ENCODE measurements at regions not wholly inside any gene's neighbourhood (a gene's known extent, or its start where the extent isn't known, plus 50 kb on each side); places are given as distances from the start of the nearest gene placed in this dataset.
A peak's percentile ranks its signal among the peaks of the same experiment; 100 is the strongest.

GRCh38 chr2:6757215-6757614 is 108.5 kb downstream of the CMPK2 start:
- H3K36me3 Mint-ChIP-seq (ENCODE audit: low read depth) = no peaks in the 10 kb centered on the region
- H3K27ac Mint-ChIP-seq = no peak overlapping the region
- peaks cover 4% of the 10 kb centered on the region for H3K27me3 Mint-ChIP-seq (ENCODE audit: low read depth)
- intact Hi-C loops (cut with micrococcal nuclease) = no loop called here
- DNase-seq (ENCODE audit: low spot score) = no peak
- no peaks in the 10 kb centered on the region for H3K4me1 Mint-ChIP-seq (ENCODE audit: low read depth)
- H3K4me3 Mint-ChIP-seq (ENCODE audit: low read depth) = no peak overlapping the region
- H3K9me3 Mint-ChIP-seq = no peaks in the 10 kb centered on the region

GRCh38 chr2:6759689-6760088 is 106.0 kb downstream of the CMPK2 start:
- Mint-ChIP-seq H3K4me3 (ENCODE audit: low read depth) (no peak overlapping the region), H3K9me3 (no peaks in the 10 kb centered on the region)

GRCh38 chr2:6760132-6760531 is 105.6 kb downstream of the CMPK2 start:
- Mint-ChIP-seq H3K9me3 (no peaks in the 10 kb centered on the region), H3K27ac (no peak overlapping the region), H3K36me3 (ENCODE audit: low read depth) (no peaks in the 10 kb centered on the region), H3K27me3 (ENCODE audit: low read depth) (no peaks in the 10 kb centered on the region), H3K4me1 (ENCODE audit: low read depth) (no peaks in the 10 kb centered on the region), H3K4me3 (ENCODE audit: low read depth) (no peak overlapping the region)
- intact Hi-C loops (cut with micrococcal nuclease) = no loop called here
- no peak for DNase-seq (ENCODE audit: low spot score)

More at GRCh38 chr2:6759689-6760088, 106.0 kb downstream of the CMPK2 start:
- no peaks in the 10 kb centered on the region for H3K36me3 Mint-ChIP-seq (ENCODE audit: low read depth)
- intact Hi-C loops (cut with micrococcal nuclease) = no loop called here
- H3K4me1 Mint-ChIP-seq (ENCODE audit: low read depth) = no peaks in the 10 kb centered on the region
- no peak overlapping the region for H3K27ac Mint-ChIP-seq
- no peak for DNase-seq (ENCODE audit: low spot score)
- no peaks in the 10 kb centered on the region for H3K27me3 Mint-ChIP-seq (ENCODE audit: low read depth)

GRCh38 chr2:6764968-6765723 is 100.6 kb downstream of the CMPK2 start:
- Mint-ChIP-seq H3K36me3 (ENCODE audit: low read depth) (no peaks in the 10 kb centered on the region), H3K27ac (no peak overlapping the region), H3K4me1 (ENCODE audit: low read depth) (no peaks in the 10 kb centered on the region), H3K9me3 (no peaks in the 10 kb centered on the region), H3K4me3 (ENCODE audit: low read depth) (no peak overlapping the region), H3K27me3 (ENCODE audit: low read depth) (no peaks in the 10 kb centered on the region)
- DNase-seq (ENCODE audit: low spot score) = no peak
- intact Hi-C loops (cut with micrococcal nuclease) = no loop called here

GRCh38 chr2:6769346-6769745 is 96.4 kb downstream of the CMPK2 start:
- Mint-ChIP-seq H3K4me3 (ENCODE audit: low read depth) (no peak overlapping the region), H3K27ac (no peak overlapping the region), H3K4me1 (ENCODE audit: low read depth) (no peaks in the 10 kb centered on the region), H3K36me3 (ENCODE audit: low read depth) (no peaks in the 10 kb centered on the region), H3K27me3 (ENCODE audit: low read depth) (peaks cover 19% of the 10 kb centered on the region), H3K9me3 (no peaks in the 10 kb centered on the region)
- intact Hi-C loops (cut with micrococcal nuclease) = no loop called here
- no peak for DNase-seq (ENCODE audit: low spot score)

GRCh38 chr2:6770006-6770405 is 95.7 kb downstream of the CMPK2 start:
- Mint-ChIP-seq H3K4me3 (ENCODE audit: low read depth) (no peak overlapping the region), H3K36me3 (ENCODE audit: low read depth) (no peaks in the 10 kb centered on the region), H3K27me3 (ENCODE audit: low read depth) (peaks cover 20% of the 10 kb centered on the region), H3K27ac (no peak overlapping the region), H3K9me3 (no peaks in the 10 kb centered on the region), H3K4me1 (ENCODE audit: low read depth) (no peaks in the 10 kb centered on the region)
- no peak for DNase-seq (ENCODE audit: low spot score)
- intact Hi-C loops (cut with micrococcal nuclease) = no loop called here

- H3K4me1 Mint-ChIP-seq (ENCODE audit: low read depth) = no peaks in the 10 kb centered on the region
- intact Hi-C loops (cut with micrococcal nuclease) = no loop called here
- no peaks in the 10 kb centered on the region for H3K9me3 Mint-ChIP-seq
- no peaks in the 10 kb centered on the region for H3K36me3 Mint-ChIP-seq (ENCODE audit: low read depth)
- no peak for DNase-seq (ENCODE audit: low spot score)
- H3K4me3 Mint-ChIP-seq (ENCODE audit: low read depth) = no peak overlapping the region
- H3K27me3 Mint-ChIP-seq (ENCODE audit: low read depth) = peaks cover 20% of the 10 kb centered on the region
- no peak overlapping the region for H3K27ac Mint-ChIP-seq
Observed at GRCh38 chr2:6771634-6772611, 93.8 kb downstream of the CMPK2 start.

GRCh38 chr2:6773007-6773693 is 92.6 kb downstream of the CMPK2 start:
- no peak overlapping the region for H3K4me3 Mint-ChIP-seq (ENCODE audit: low read depth)
- no peak overlapping the region for H3K27ac Mint-ChIP-seq
- H3K36me3 Mint-ChIP-seq (ENCODE audit: low read depth) = no peaks in the 10 kb centered on the region
- H3K9me3 Mint-ChIP-seq = no peaks in the 10 kb centered on the region
- intact Hi-C loops (cut with micrococcal nuclease) = no loop called here
- peaks cover 23% of the 10 kb centered on the region for H3K27me3 Mint-ChIP-seq (ENCODE audit: low read depth)
- peak; percentile 60 for DNase-seq (ENCODE audit: low spot score)
- H3K4me1 Mint-ChIP-seq (ENCODE audit: low read depth) = no peaks in the 10 kb centered on the region

- intact Hi-C loops (cut with micrococcal nuclease) = no loop called here
- Mint-ChIP-seq H3K27me3 (ENCODE audit: low read depth) (peaks cover 24% of the 10 kb centered on the region), H3K9me3 (no peaks in the 10 kb centered on the region), H3K27ac (no peak overlapping the region), H3K4me3 (ENCODE audit: low read depth) (no peak overlapping the region), H3K36me3 (ENCODE audit: low read depth) (no peaks in the 10 kb centered on the region), H3K4me1 (ENCODE audit: low read depth) (no peaks in the 10 kb centered on the region)
- no peak for DNase-seq (ENCODE audit: low spot score)
Observed at GRCh38 chr2:6773694-6774044, 92.0 kb downstream of the CMPK2 start.

- no peak overlapping the region for H3K4me3 Mint-ChIP-seq (ENCODE audit: low read depth)
- intact Hi-C loops (cut with micrococcal nuclease) = no loop called here
- H3K27me3 Mint-ChIP-seq (ENCODE audit: low read depth) = peaks cover 24% of the 10 kb centered on the region
- no peak overlapping the region for H3K27ac Mint-ChIP-seq
- DNase-seq (ENCODE audit: low spot score) = no peak
- H3K4me1 Mint-ChIP-seq (ENCODE audit: low read depth) = peaks cover 4% of the 10 kb centered on the region
- H3K9me3 Mint-ChIP-seq = no peaks in the 10 kb centered on the region
- no peaks in the 10 kb centered on the region for H3K36me3 Mint-ChIP-seq (ENCODE audit: low read depth)
Observed at GRCh38 chr2:6776125-6776524, 89.6 kb downstream of the CMPK2 start.

GRCh38 chr2:6777626-6778025 is 88.1 kb downstream of the CMPK2 start:
- DNase-seq (ENCODE audit: low spot score) = no peak
- intact Hi-C loops (cut with micrococcal nuclease) = no loop called here
- Mint-ChIP-seq H3K9me3 (no peaks in the 10 kb centered on the region), H3K4me3 (ENCODE audit: low read depth) (no peak overlapping the region), H3K4me1 (ENCODE audit: low read depth) (peaks cover 5% of the 10 kb centered on the region), H3K27ac (no peak overlapping the region), H3K36me3 (ENCODE audit: low read depth) (no peaks in the 10 kb centered on the region), H3K27me3 (ENCODE audit: low read depth) (peaks cover 20% of the 10 kb centered on the region)

GRCh38 chr2:6780765-6781274 is 84.9 kb downstream of the CMPK2 start:
- intact Hi-C loops (cut with micrococcal nuclease) = no loop called here
- Mint-ChIP-seq H3K9me3 (no peaks in the 10 kb centered on the region), H3K27ac (no peak overlapping the region), H3K27me3 (ENCODE audit: low read depth) (peaks cover 5% of the 10 kb centered on the region), H3K36me3 (ENCODE audit: low read depth) (no peaks in the 10 kb centered on the region), H3K4me3 (ENCODE audit: low read depth) (no peak overlapping the region), H3K4me1 (ENCODE audit: low read depth) (peaks cover 5% of the 10 kb centered on the region)
- DNase-seq (ENCODE audit: low spot score) = no peak
